GM12864 (cell line): ENCODE measurements at regions not wholly inside any gene's neighbourhood (a gene's known extent, or its start where the extent isn't known, plus 50 kb on each side); places are given as distances from the start of the nearest gene placed in this dataset.

Experiments
- DNase-seq: peaks from one replicate; pipeline ENCODE4 v3.0.0-alpha.2; 2011; ENCODE audit warnings: low read depth
- H3K4me3 ChIP-seq: 2 replicates; pipeline ENCODE4 v1.5.1; 2011; ENCODE audit warnings: mild to moderate bottlenecking, low read depth, low read length, control low read depth
- CTCF ChIP-seq: IDR thresholded peaks from 2 replicates; pipeline ENCODE4 v1.5.1; 2011; ENCODE audit warnings: low read depth, mild to moderate bottlenecking, moderate library complexity, low read length, control low read depth, inconsistent platforms; ENCODE audit errors: missing control alignments

GRCh38 chr14:40870252-40870651, 736.4 kb upstream of the LRFN5 start:
- TF ChIP-seq CTCF = no peak
- no peak for DNase-seq

DNA sequence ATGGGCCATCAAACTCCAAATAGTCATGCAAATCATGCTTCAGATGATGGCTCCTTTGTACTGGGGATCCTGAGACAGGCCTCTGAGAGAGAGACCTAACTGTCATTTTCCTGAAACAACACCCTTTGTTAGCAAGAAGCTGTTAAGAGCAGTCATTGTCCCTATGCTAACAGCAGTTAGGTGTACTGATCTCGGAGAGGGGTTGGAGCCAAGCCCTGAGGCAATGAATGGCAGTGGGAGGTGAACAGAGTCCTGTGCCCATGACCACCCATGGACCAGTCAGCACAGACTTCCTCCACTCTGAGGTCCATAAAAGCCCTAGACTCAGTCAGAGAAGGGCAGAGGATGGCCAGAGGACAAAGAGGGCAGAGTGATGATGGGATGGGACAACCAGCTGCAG, 747.6 kb upstream of the LRFN5 start:
- H3K4me3 ChIP-seq = no peak overlapping the region
- no peak for DNase-seq
- TF ChIP-seq CTCF = no peak

More at GRCh38 chr14:40870252-40870651, 736.4 kb upstream of the LRFN5 start:
- no peak overlapping the region for H3K4me3 ChIP-seq

DNA sequence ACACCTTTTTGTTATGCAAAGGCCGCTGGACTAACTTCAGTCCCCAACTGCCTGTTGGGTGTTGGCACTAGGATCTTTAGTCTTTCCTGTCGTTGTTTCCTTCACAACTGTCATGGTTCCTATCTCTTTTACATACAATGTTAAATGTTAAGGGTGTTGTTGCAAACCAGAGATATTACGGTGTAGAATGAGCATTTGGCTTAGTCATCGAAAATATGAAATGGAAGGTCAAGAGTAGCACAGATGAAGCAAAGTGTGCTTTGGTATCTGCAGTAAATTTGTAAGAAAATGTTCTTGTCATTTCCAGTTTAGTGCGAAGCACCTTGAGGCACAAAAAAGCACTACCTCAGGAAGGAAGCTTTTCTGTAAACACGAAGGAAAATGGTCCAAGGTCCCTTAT, 751.3 kb upstream of the LRFN5 start:
- TF ChIP-seq CTCF = no peak
- no peak for DNase-seq
- H3K4me3 ChIP-seq = no peak overlapping the region

- DNase-seq = no peak
- no peak overlapping the region for H3K4me3 ChIP-seq
- no peak for TF ChIP-seq CTCF
Observed at GRCh38 chr14:40850191-40850590, 756.5 kb upstream of the LRFN5 start.

DNA sequence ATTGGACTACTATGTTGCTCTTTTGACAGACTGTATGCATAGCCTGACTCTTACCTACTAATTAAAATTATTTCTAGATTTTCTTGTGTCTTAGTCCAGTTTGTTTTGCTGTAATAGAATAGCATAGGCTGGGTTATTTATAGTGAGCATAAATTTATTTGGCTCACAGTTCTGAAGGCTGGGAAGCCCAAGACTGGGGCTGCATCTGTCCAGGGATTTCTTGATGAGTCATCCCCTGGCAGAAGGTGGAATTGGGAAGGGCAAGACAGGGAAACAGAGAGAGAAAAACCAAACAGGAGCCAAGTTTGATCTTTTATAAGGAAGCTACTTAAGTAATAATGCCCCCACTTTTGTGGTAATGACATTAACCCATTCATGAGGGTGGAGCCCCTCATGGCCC, 759.2 kb upstream of the LRFN5 start:
- no peak overlapping the region for H3K4me3 ChIP-seq
- no peak for DNase-seq
- TF ChIP-seq CTCF = no peak

- DNase-seq = no peak
- H3K4me3 ChIP-seq = no peak overlapping the region
- no peak for TF ChIP-seq CTCF
Observed at GRCh38 chr14:40842816-40843215, 763.9 kb upstream of the LRFN5 start.

DNA sequence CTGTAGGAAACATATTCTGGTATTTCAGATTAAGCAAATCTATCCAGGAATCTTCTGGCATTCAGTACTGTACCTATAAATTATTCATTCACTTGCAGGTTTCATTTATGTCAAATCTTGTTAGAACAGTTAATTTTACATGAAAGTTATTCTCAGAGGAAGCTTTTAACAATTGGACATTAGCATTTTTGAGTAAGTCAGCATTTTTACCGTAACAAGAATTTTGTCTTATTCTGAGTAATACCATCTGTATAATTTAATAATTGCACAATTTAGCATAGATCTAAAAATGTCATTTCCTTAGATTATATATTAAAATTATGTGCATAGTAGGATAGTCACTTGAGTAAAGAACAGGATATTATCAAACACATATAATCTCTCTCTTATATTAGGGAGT, 764.8 kb upstream of the LRFN5 start:
- no peak overlapping the region for H3K4me3 ChIP-seq
- TF ChIP-seq CTCF = no peak
- no peak for DNase-seq
